Neural progenitor cell (in vitro differentiated cells): ENCODE measurements at regions not wholly inside any gene's neighbourhood (a gene's known extent, or its start where the extent isn't known, plus 50 kb on each side); places are given as distances from the start of the nearest gene placed in this dataset.
"Not testable (repeated sequence)": the region's sequence is repeated elsewhere in the genome, so short reads cannot be mapped to it uniquely, and the experiment has no call there.

Experiments used
- DNase-seq: peaks from one replicate; pipeline ENCODE4 v3.0.0-alpha.2; 2016; ENCODE audit warnings: low spot score
- H2AFZ ChIP-seq: fragments of 200-600 bp; sonication (generic); replicated peaks from 2 replicates; pipeline ENCODE4 v1.6.1; 2016; ENCODE audit warnings: antibody characterized with exemption
- H3F3A ChIP-seq: fragments of 200-600 bp; sonication (generic); 2 replicates; pipeline ENCODE4 v1.6.1; 2016; ENCODE audit warnings: antibody characterized with exemption, low read depth
- H3K27ac ChIP-seq: fragments of 200-600 bp; sonication (generic); 2 replicates; pipeline ENCODE4 v1.5.1; 2016; ENCODE audit warnings: mild to moderate bottlenecking
- H3K27me3 ChIP-seq: fragments of 200-600 bp; sonication (generic); 2 replicates; pipeline ENCODE4 v1.6.1; 2016; ENCODE audit warnings: mild to moderate bottlenecking, moderate library complexity
- H3K36me3 ChIP-seq: fragments of 200-600 bp; sonication (generic); 2 replicates; pipeline ENCODE4 v1.5.1; 2016
- H3K4me1 ChIP-seq: fragments of 200-600 bp; sonication (generic); 2 replicates; pipeline ENCODE4 v1.6.1; 2016; ENCODE audit warnings: mixed run types
- H3K4me2 ChIP-seq: fragments of 200-600 bp; sonication (generic); 2 replicates; pipeline ENCODE4 v1.6.1; 2016
- H3K4me3 ChIP-seq: fragments of 200-600 bp; sonication (generic); 2 replicates; pipeline ENCODE4 v1.5.1; 2016
- H3K79me2 ChIP-seq: fragments of 200-600 bp; sonication (generic); 2 replicates; pipeline ENCODE4 v1.6.1; 2016; ENCODE audit warnings: low read depth
- H3K9ac ChIP-seq: fragments of 200-600 bp; sonication (generic); 2 replicates; pipeline ENCODE4 v1.6.1; 2016
- H3K9me3 ChIP-seq: fragments of 200-600 bp; sonication (generic); 2 replicates; pipeline ENCODE4 v1.5.1; 2016; ENCODE audit warnings: low read depth
- H4K20me1 ChIP-seq: fragments of 200-600 bp; sonication (generic); 2 replicates; pipeline ENCODE4 v1.6.1; 2016; ENCODE audit warnings: low read depth
- H3K27ac Mint-ChIP-seq: 3 replicates; pipeline ENCODE4 v1.8.0; 2021; ENCODE audit warnings: mixed read lengths
- H3K27me3 Mint-ChIP-seq: 2 replicates; pipeline ENCODE4 v1.8.0; 2022; ENCODE audit warnings: low read depth, mild to moderate bottlenecking, inconsistent platforms, moderate library complexity, mixed read lengths; ENCODE audit not compliant: insufficient read depth
- H3K36me3 Mint-ChIP-seq: 3 replicates; pipeline ENCODE4 v1.8.0; 2021; ENCODE audit warnings: mixed read lengths
- H3K4me1 Mint-ChIP-seq: 3 replicates; pipeline ENCODE4 v1.8.0; 2021; ENCODE audit warnings: mixed read lengths
- H3K4me3 Mint-ChIP-seq: 3 replicates; pipeline ENCODE4 v1.8.0; 2021; ENCODE audit warnings: mild to moderate bottlenecking, moderate library complexity, mixed read lengths
- H3K9me3 Mint-ChIP-seq: 3 replicates; pipeline ENCODE4 v1.8.0; 2020; ENCODE audit warnings: mixed read lengths
- CTCF ChIP-seq: fragments of 200-600 bp; sonication (generic); IDR thresholded peaks from 2 replicates; pipeline ENCODE4 v1.5.1; 2017; ENCODE audit warnings: antibody characterized with exemption, mild to moderate bottlenecking
- EZH2 ChIP-seq: fragments of 200-600 bp; sonication (generic); IDR thresholded peaks from 2 replicates; pipeline ENCODE4 v1.6.1; 2017; ENCODE audit warnings: antibody characterized with exemption, mild to moderate bottlenecking, moderate library complexity
- EZH2phosphoT487 ChIP-seq: fragments of 200-600 bp; sonication (generic); IDR thresholded peaks from 2 replicates; pipeline ENCODE4 v1.6.1; 2017; ENCODE audit warnings: antibody characterized with exemption

GRCh38 chr14:105882626-105883025, 356.2 kb downstream of the TMEM121 start:
- H3K4me1 ChIP-seq: no peaks in the 10 kb centered on the region
- no peak overlapping the region for H3K27ac Mint-ChIP-seq
- no peak overlapping the region for H2AFZ ChIP-seq
- H3K9me3 ChIP-seq: no peaks in the 10 kb centered on the region
- H3K27me3 ChIP-seq: no peaks in the 10 kb centered on the region
- no peak overlapping the region for H3K4me3 Mint-ChIP-seq
- peaks cover 8% of the 10 kb centered on the region for H3K27me3 Mint-ChIP-seq
- DNase-seq: no peak
- TF ChIP-seq EZH2: no peak
- TF ChIP-seq EZH2phosphoT487: no peak
- TF ChIP-seq CTCF: no peak
- no peak overlapping the region for H3K4me2 ChIP-seq
- no peak overlapping the region for H3K4me3 ChIP-seq
- H4K20me1 ChIP-seq: no peaks in the 10 kb centered on the region
- no peaks in the 10 kb centered on the region for H3K4me1 Mint-ChIP-seq
- peaks cover 38% of the 10 kb centered on the region for H3K9me3 Mint-ChIP-seq
- no peaks in the 10 kb centered on the region for H3F3A ChIP-seq
- H3K36me3 ChIP-seq: no peaks in the 10 kb centered on the region
- no peak overlapping the region for H3K27ac ChIP-seq
- no peak overlapping the region for H3K9ac ChIP-seq
- no peaks in the 10 kb centered on the region for H3K79me2 ChIP-seq
- H3K36me3 Mint-ChIP-seq: peaks cover 3% of the 10 kb centered on the region

- Histone ChIP-seq H3K4me3 (no peak overlapping the region), H4K20me1 (no peaks in the 10 kb centered on the region), H3K27me3 (no peaks in the 10 kb centered on the region), H3F3A (no peaks in the 10 kb centered on the region), H3K36me3 (no peaks in the 10 kb centered on the region), H3K9me3 (no peaks in the 10 kb centered on the region), H2AFZ (no peak overlapping the region), H3K4me2 (no peak overlapping the region), H3K9ac (no peak overlapping the region), H3K27ac (no peak overlapping the region), H3K4me1 (no peaks in the 10 kb centered on the region), H3K79me2 (no peaks in the 10 kb centered on the region)
- peaks cover 39% of the 10 kb centered on the region for H3K9me3 Mint-ChIP-seq
- TF ChIP-seq EZH2 (no peak), EZH2phosphoT487 (no peak), CTCF (no peak)
- no peak for DNase-seq
- H3K27ac Mint-ChIP-seq: no peak overlapping the region
- H3K36me3 Mint-ChIP-seq: peaks cover 3% of the 10 kb centered on the region
- peaks cover 8% of the 10 kb centered on the region for H3K27me3 Mint-ChIP-seq
- no peak overlapping the region for H3K4me3 Mint-ChIP-seq
- H3K4me1 Mint-ChIP-seq: no peaks in the 10 kb centered on the region
These were observed 357.0 kb downstream of the TMEM121 start for GRCh38 chr14:105883066-105884005.

GRCh38 chr14:105884192-105884807, 357.9 kb downstream of the TMEM121 start:
- peaks cover 42% of the 10 kb centered on the region for H3K9me3 Mint-ChIP-seq
- H3K9me3 ChIP-seq: not testable (repeated sequence)

GRCh38 chr14:105884808-105885281, 358.5 kb downstream of the TMEM121 start:
- Mint-ChIP-seq H3K36me3 (peaks cover 3% of the 10 kb centered on the region), H3K4me1 (no peaks in the 10 kb centered on the region), H3K9me3 (peaks cover 44% of the 10 kb centered on the region), H3K27me3 (peaks cover 10% of the 10 kb centered on the region), H3K4me3 (no peak overlapping the region), H3K27ac (no peak overlapping the region)
- Histone ChIP-seq H3K4me3 (no peak overlapping the region), H3K36me3 (no peaks in the 10 kb centered on the region), H3K9ac (no peak overlapping the region), H2AFZ (no peak overlapping the region), H3K27ac (no peak overlapping the region), H3K27me3 (no peaks in the 10 kb centered on the region), H3F3A (no peaks in the 10 kb centered on the region), H3K4me2 (no peak overlapping the region), H3K79me2 (no peaks in the 10 kb centered on the region), H3K4me1 (no peaks in the 10 kb centered on the region), H4K20me1 (no peaks in the 10 kb centered on the region), H3K9me3 (no peaks in the 10 kb centered on the region)
- DNase-seq: no peak
- TF ChIP-seq CTCF (no peak), EZH2phosphoT487 (no peak), EZH2 (no peak)

More at GRCh38 chr14:105884192-105884807, 357.9 kb downstream of the TMEM121 start:
- DNase-seq, H3F3A ChIP-seq, H2AFZ ChIP-seq, H3K4me3 Mint-ChIP-seq, H3K4me1 ChIP-seq, H3K36me3 Mint-ChIP-seq, H3K4me3 ChIP-seq, H3K27ac ChIP-seq, H3K4me2 ChIP-seq, H3K27ac Mint-ChIP-seq, H3K4me1 Mint-ChIP-seq, H3K36me3 ChIP-seq, H3K79me2 ChIP-seq, H3K9ac ChIP-seq, H4K20me1 ChIP-seq, H3K27me3 ChIP-seq: not testable (repeated sequence)
- peaks cover 10% of the 10 kb centered on the region for H3K27me3 Mint-ChIP-seq
